HFFc6 (cell line): ENCODE measurements at regions not wholly inside any gene's neighbourhood (a gene's known extent, or its start where the extent isn't known, plus 50 kb on each side); places are given as distances from the start of the nearest gene placed in this dataset.
"Not testable (repeated sequence)": the region's sequence is repeated elsewhere in the genome, so short reads cannot be mapped to it uniquely, and the experiment has no call there.

ENCODE experiments used
- DNase-seq: peaks from one replicate; pipeline ENCODE4 v3.0.0-alpha.2; 2018
- H3K27ac Mint-ChIP-seq: 2 replicates; pipeline ENCODE4 v1.8.0; 2020; ENCODE audit warnings: mild to moderate bottlenecking, mixed read lengths
- H3K27me3 Mint-ChIP-seq: 2 replicates; pipeline ENCODE4 v1.8.0; 2021; ENCODE audit warnings: mild to moderate bottlenecking, moderate library complexity, mixed read lengths; ENCODE audit not compliant: insufficient read depth
- H3K36me3 Mint-ChIP-seq: 2 replicates; pipeline ENCODE4 v1.8.0; 2021; ENCODE audit warnings: low read depth, mixed read lengths
- H3K4me1 Mint-ChIP-seq: 2 replicates; pipeline ENCODE4 v1.8.0; 2020; ENCODE audit warnings: low read depth, mixed read lengths
- H3K4me3 Mint-ChIP-seq: 2 replicates; pipeline ENCODE4 v1.8.0; 2020; ENCODE audit warnings: mild to moderate bottlenecking, moderate library complexity, mixed read lengths
- H3K9me3 Mint-ChIP-seq: 2 replicates; pipeline ENCODE4 v1.8.0; 2020; ENCODE audit warnings: mild to moderate bottlenecking, mixed read lengths
- CTCF ChIP-seq: fragments of 200-600 bp; sonication (generic); IDR thresholded peaks from 2 replicates; pipeline ENCODE4 v1.5.0; 2021; ENCODE audit warnings: antibody characterized with exemption, mild to moderate bottlenecking

GRCh38 chr2:207438414-207439126, 91.2 kb upstream of the CREB1 start:
- no peaks in the 10 kb centered on the region for H3K27me3 Mint-ChIP-seq
- H3K9me3 Mint-ChIP-seq, result no peaks in the 10 kb centered on the region
- TF ChIP-seq CTCF, result no peak
- no peak overlapping the region for H3K27ac Mint-ChIP-seq
- DNase-seq, result no peak
- H3K4me1 Mint-ChIP-seq, result no peaks in the 10 kb centered on the region
- H3K4me3 Mint-ChIP-seq, result no peak overlapping the region
- H3K36me3 Mint-ChIP-seq, result no peaks in the 10 kb centered on the region

DNA sequence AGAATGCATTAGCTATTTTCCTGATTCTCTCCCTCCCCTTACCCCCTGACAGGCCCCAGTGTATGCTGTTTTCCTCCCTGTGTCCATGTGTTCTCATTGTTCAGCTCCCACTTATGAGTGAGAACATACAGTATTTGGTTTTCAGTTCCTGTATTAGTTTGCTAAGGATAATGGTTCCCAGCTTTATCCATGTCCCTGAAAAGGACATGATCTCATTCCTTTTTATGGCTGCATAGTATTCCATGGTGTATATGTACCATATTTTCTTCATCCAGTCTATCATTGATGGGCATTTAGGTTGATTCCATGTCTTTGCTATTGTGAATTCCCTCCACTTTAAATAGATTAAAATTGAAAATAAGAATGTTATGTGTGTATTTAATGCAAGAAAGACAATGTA, 89.9 kb upstream of the CREB1 start:
- not testable (repeated sequence) for H3K36me3 Mint-ChIP-seq, H3K9me3 Mint-ChIP-seq, H3K4me3 Mint-ChIP-seq, H3K27me3 Mint-ChIP-seq, DNase-seq, H3K27ac Mint-ChIP-seq, H3K4me1 Mint-ChIP-seq

DNA sequence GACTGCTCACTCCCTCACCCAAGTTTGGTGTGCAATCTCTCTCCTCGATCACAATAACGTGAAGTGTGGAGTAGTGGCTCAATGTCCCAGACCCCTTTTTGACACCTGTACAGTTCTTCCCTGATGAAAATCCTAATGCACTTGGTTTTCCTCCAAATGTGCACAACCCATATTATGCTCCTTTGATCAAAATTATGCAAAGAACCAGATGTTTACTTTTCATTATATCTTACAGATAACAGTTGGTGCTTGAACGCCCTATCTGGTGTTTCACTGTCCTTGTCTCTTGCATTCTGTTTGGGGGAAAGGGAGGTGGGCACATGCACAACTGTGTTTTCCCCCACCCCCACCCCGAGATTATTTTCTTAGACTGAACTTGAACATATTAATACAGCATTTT, 85.0 kb upstream of the CREB1 start:
- H3K9me3 Mint-ChIP-seq, result no peaks in the 10 kb centered on the region
- no peak for TF ChIP-seq CTCF
- peaks cover 15% of the 10 kb centered on the region for H3K4me1 Mint-ChIP-seq
- no peaks in the 10 kb centered on the region for H3K36me3 Mint-ChIP-seq
- no peak for DNase-seq
- no peak overlapping the region for H3K4me3 Mint-ChIP-seq
- H3K27me3 Mint-ChIP-seq, result peaks cover 2% of the 10 kb centered on the region; the same call in 1 of the 2 replicates
- no peak overlapping the region for H3K27ac Mint-ChIP-seq

DNA sequence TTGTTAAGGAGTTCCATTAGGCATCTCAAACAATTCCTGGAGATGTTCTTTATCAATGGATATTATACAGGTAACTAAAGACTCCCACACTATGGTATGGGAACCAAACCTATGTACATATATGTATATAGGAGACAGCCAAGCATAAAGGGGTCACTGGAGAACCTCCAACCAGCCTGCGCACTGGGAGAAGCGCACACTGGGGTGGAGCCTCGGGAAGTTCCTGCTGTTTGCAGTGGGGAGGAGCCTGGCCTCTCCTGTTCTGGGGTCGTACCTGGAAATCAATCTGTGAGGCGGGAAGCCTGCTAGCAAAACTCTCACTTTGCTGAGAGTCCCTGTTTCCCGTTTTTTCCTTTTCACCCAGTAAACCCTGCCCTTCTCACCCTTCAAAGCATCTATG, 83.1 kb upstream of the CREB1 start:
- no peaks in the 10 kb centered on the region for H3K9me3 Mint-ChIP-seq
- H3K36me3 Mint-ChIP-seq, result no peaks in the 10 kb centered on the region
- H3K4me1 Mint-ChIP-seq, result peaks cover 15% of the 10 kb centered on the region
- H3K4me3 Mint-ChIP-seq, result no peak overlapping the region
- TF ChIP-seq CTCF, result no peak
- no peak overlapping the region for H3K27ac Mint-ChIP-seq
- no peak for DNase-seq
- peaks cover 2% of the 10 kb centered on the region; the same call in 1 of the 2 replicates for H3K27me3 Mint-ChIP-seq

- Mint-ChIP-seq H3K9me3 (no peaks in the 10 kb centered on the region), H3K36me3 (no peaks in the 10 kb centered on the region), H3K27ac (peak overlapping the region; percentile 7; the same call in 1 of the 2 replicates), H3K4me1 (peaks cover 15% of the 10 kb centered on the region), H3K27me3 (peaks cover 2% of the 10 kb centered on the region; the same call in 1 of the 2 replicates), H3K4me3 (no peak overlapping the region; the same call in 1 of the 2 replicates)
- no peak for TF ChIP-seq CTCF
- DNase-seq, result no peak
Measured at GRCh38 chr2:207448006-207448405, 81.8 kb upstream of the CREB1 start.

GRCh38 chr2:207449642-207450165, 80.1 kb upstream of the CREB1 start:
- no peak for DNase-seq
- no peak for TF ChIP-seq CTCF
- Mint-ChIP-seq H3K27ac (no peak overlapping the region), H3K27me3 (peaks cover 4% of the 10 kb centered on the region; the same call in 1 of the 2 replicates), H3K9me3 (no peaks in the 10 kb centered on the region), H3K4me3 (no peak overlapping the region), H3K36me3 (no peaks in the 10 kb centered on the region), H3K4me1 (peaks cover 15% of the 10 kb centered on the region)
